GM12878 (cell line): ENCODE measurements at regions not wholly inside any gene's neighbourhood (a gene's known extent, or its start where the extent isn't known, plus 50 kb on each side); places are given as distances from the start of the nearest gene placed in this dataset.

ENCODE experiments used
- BRCA1 ChIP-seq: IDR thresholded peaks from 2 replicates; pipeline ENCODE4 v1.6.1; 2011; ENCODE audit warnings: low read depth, low read length, improper control_type of control experiment
- CHD4 ChIP-seq: fragments of 200-600 bp; sonication (generic); IDR thresholded peaks from 2 replicates; pipeline ENCODE4 v1.6.1; 2016; ENCODE audit warnings: mild to moderate bottlenecking
- EP300 ChIP-seq, 2 experiments: fragments of 150-350 bp in 1 of 2; IDR thresholded peaks; 2 replicates each; pipeline ENCODE4 v1.6.1; 2011 to 2012; ENCODE audit warnings: low read depth in 2 of 2, low read length in 2 of 2, borderline replicate concordance in 1 of 2, improper control_type of control experiment in 1 of 2, inconsistent platforms in 1 of 2; ENCODE audit not compliant: control insufficient read depth in 1 of 2
- EZH2 ChIP-seq: IDR thresholded peaks from 2 replicates; pipeline ENCODE4 v1.6.1; 2012; ENCODE audit warnings: low read depth, mild to moderate bottlenecking, control low read depth, inconsistent platforms, low read length, borderline replicate concordance; ENCODE audit not compliant: control insufficient read depth
- KLF5 ChIP-seq: fragments of 450-650 bp; IDR thresholded peaks from 2 replicates; pipeline ENCODE4 v1.6.1; 2014; ENCODE audit warnings: mild to moderate bottlenecking; ENCODE audit not compliant: partially characterized antibody
- POLR2A ChIP-seq: IDR thresholded peaks from 2 replicates; pipeline ENCODE4 v1.6.1; 2011; ENCODE audit warnings: low read depth, mild to moderate bottlenecking, low read length
- RAD21 ChIP-seq: IDR thresholded peaks from 2 replicates; pipeline ENCODE4 v1.6.1; 2011; ENCODE audit warnings: mild to moderate bottlenecking, low read depth, low read length, moderate library complexity; ENCODE audit not compliant: insufficient read depth
- SRF ChIP-seq, 2 experiments: IDR thresholded peaks; 2 replicates each; pipeline ENCODE4 v1.6.1; 2011; ENCODE audit warnings: low read depth in 2 of 2, low read length in 2 of 2, mild to moderate bottlenecking in 1 of 2, moderate library complexity in 1 of 2
- TCF7 ChIP-seq: IDR thresholded peaks from 2 replicates; pipeline ENCODE4 v1.6.1; 2014; ENCODE audit warnings: antibody characterized with exemption, borderline replicate concordance
- ZNF622 ChIP-seq: fragments of 450-650 bp; IDR thresholded peaks from 2 replicates; pipeline ENCODE4 v1.6.1; 2017; ENCODE audit warnings: mild to moderate bottlenecking, inconsistent platforms
- TF ChIP-seq, protein P1 (sequence below): IDR thresholded peaks from 2 replicates; pipeline ENCODE4 v1.6.1; 2012; ENCODE audit warnings: low read depth, low read length, improper control_type of control experiment
- TF ChIP-seq, protein P2 (sequence below): IDR thresholded peaks from 2 replicates; pipeline ENCODE4 v1.6.1; 2011; ENCODE audit warnings: mild to moderate bottlenecking, low read depth, low read length, moderate library complexity; ENCODE audit not compliant: insufficient replicate concordance
- TF ChIP-seq, protein P3 (sequence below): IDR thresholded peaks from 2 replicates; pipeline ENCODE4 v1.6.1; 2011; ENCODE audit warnings: low read depth, low read length, improper control_type of control experiment, borderline replicate concordance
- TF ChIP-seq, protein P4 (sequence below), 3 experiments: IDR thresholded peaks in 2 of 3; conservative IDR thresholded peaks in 1 of 3; 2 replicates each; pipeline ENCODE4 v1.5.1; 2011; ENCODE audit warnings: low read depth in 3 of 3, low read length in 3 of 3, mild to moderate bottlenecking in 3 of 3, control low read depth in 2 of 3, moderate library complexity in 2 of 3, inconsistent platforms in 1 of 3, mixed read lengths in 1 of 3; ENCODE audit not compliant: control insufficient read depth in 2 of 3, insufficient read depth in 1 of 3; ENCODE audit errors: extremely low read depth in 1 of 3

DNA sequence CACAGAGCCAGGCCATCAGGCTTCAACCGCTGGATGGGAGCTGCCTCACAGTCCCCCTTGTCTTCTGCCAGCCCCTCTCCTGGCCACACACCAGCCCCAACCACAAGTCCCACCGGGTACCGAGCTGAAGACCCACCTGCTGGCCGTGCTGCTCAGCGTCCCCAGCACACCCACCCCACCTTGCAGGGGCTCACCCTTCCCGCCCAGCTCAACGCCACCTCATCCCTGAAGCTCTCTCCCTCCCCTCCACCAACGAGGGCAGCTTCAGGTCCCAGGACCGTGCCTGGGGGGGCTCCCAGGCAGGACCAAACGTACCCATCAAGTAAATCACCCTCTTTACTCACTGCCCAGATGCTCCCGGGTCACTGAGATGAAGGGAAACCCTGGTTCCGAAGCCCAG lies 141.0 kb downstream of the CRYBB2 start:
- no peak for TF ChIP-seq KLF5
- TF ChIP-seq, protein P1, sequence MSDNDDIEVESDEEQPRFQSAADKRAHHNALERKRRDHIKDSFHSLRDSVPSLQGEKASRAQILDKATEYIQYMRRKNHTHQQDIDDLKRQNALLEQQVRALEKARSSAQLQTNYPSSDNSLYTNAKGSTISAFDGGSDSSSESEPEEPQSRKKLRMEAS: no peak
- TF ChIP-seq, protein P2, sequence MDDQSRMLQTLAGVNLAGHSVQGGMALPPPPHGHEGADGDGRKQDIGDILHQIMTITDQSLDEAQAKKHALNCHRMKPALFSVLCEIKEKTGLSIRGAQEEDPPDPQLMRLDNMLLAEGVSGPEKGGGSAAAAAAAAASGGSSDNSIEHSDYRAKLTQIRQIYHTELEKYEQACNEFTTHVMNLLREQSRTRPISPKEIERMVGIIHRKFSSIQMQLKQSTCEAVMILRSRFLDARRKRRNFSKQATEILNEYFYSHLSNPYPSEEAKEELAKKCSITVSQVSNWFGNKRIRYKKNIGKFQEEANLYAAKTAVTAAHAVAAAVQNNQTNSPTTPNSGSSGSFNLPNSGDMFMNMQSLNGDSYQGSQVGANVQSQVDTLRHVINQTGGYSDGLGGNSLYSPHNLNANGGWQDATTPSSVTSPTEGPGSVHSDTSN: no peak
- TF ChIP-seq EZH2: no peak
- no peak for TF ChIP-seq BRCA1
- TF ChIP-seq, protein P3, sequence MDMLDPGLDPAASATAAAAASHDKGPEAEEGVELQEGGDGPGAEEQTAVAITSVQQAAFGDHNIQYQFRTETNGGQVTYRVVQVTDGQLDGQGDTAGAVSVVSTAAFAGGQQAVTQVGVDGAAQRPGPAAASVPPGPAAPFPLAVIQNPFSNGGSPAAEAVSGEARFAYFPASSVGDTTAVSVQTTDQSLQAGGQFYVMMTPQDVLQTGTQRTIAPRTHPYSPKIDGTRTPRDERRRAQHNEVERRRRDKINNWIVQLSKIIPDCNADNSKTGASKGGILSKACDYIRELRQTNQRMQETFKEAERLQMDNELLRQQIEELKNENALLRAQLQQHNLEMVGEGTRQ: no peak
- no peak for TF ChIP-seq CHD4
- TF ChIP-seq RAD21: no peak
- no peak for TF ChIP-seq ZNF622
- TF ChIP-seq SRF (IDR thresholded peaks at IDR 0.05; ENCODE audit: low read depth in 2 of 2, low read length in 2 of 2): no peak
- no peak for TF ChIP-seq TCF7
- TF ChIP-seq EP300 (IDR thresholded peaks at IDR 0.05; ENCODE audit: borderline replicate concordance in 1 of 2, control insufficient read depth in 1 of 2, low read depth in 2 of 2, low read length in 2 of 2): no peak
- TF ChIP-seq, protein P4, sequence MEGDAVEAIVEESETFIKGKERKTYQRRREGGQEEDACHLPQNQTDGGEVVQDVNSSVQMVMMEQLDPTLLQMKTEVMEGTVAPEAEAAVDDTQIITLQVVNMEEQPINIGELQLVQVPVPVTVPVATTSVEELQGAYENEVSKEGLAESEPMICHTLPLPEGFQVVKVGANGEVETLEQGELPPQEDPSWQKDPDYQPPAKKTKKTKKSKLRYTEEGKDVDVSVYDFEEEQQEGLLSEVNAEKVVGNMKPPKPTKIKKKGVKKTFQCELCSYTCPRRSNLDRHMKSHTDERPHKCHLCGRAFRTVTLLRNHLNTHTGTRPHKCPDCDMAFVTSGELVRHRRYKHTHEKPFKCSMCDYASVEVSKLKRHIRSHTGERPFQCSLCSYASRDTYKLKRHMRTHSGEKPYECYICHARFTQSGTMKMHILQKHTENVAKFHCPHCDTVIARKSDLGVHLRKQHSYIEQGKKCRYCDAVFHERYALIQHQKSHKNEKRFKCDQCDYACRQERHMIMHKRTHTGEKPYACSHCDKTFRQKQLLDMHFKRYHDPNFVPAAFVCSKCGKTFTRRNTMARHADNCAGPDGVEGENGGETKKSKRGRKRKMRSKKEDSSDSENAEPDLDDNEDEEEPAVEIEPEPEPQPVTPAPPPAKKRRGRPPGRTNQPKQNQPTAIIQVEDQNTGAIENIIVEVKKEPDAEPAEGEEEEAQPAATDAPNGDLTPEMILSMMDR (IDR thresholded peaks at IDR 0.05 in 2 of 3, conservative IDR thresholded peaks at IDR 0.05 in 1 of 3; ENCODE audit: control insufficient read depth in 2 of 3, extremely low read depth in 1 of 3, insufficient read depth in 1 of 3, low read depth in 3 of 3, low read length in 3 of 3): no peak
- TF ChIP-seq POLR2A: no peak
